Eye (tissue), 1 donor: ENCODE measurements at regions not wholly inside any gene's neighbourhood (a gene's known extent, or its start where the extent isn't known, plus 50 kb on each side); places are given as distances from the start of the nearest gene placed in this dataset.

Experiments
- DNase-seq: peaks from one replicate; pipeline ENCODE4 v3.0.0-alpha.2; 2015

DNA sequence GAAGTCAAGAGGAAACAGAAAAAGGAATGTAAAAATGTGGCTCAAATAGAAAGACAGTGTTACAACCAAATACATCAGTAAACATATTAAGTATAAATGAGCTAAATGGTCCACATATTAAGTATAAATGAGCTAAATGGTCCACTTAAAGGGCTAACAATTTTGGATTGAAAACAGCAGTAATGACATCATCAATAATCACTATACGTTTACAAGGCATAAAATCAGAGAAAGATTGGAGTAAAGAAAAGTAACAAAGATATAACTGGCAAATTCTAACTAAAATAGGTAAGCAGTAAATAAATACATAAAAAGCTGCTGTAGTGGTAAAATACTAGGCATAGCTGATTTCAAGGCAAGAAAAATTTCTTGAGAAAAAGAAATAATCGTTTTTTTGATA, 1298.4 kb upstream of the CELF2 start:
- DNase-seq, result no peak

DNA sequence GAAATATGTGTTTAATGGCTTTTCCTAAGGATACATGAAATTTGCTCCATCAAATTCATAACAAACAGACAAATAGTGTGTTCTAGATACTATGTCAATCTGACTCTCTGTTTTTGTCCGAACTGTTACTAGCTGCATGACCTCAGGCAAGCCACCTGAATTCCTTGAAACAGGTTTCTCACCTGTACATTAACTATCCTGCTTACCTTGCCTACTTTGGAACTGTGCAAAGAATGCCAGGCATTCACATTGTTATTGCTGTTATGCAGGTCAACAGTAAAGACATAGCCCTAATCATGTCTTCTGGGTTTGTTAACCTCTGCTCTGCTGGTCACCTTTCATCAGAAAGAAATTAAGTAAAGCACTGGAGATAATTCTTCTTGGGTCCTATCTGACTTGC, 1283.9 kb upstream of the CELF2 start:
- DNase-seq, result no peak

DNA sequence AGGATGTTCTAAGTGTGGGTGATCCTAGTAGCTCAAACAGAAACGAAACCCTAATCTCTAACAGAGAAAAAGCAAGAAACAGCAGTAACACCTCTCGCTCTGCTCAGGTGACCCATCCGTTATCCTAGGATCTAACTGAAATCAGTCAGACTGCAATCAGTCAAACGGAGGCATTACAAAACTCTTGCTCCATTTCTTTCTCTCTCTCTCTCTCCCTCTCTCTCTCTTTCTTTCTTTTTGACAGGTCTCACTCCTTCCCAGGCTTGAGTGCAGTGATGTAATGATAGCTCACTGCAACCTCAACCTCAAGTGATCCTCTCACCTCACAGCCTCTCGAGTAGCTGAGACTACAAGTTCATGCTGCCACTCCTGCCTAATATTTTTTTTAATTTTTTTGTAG, 1283.5 kb upstream of the CELF2 start:
- no peak for DNase-seq

DNA sequence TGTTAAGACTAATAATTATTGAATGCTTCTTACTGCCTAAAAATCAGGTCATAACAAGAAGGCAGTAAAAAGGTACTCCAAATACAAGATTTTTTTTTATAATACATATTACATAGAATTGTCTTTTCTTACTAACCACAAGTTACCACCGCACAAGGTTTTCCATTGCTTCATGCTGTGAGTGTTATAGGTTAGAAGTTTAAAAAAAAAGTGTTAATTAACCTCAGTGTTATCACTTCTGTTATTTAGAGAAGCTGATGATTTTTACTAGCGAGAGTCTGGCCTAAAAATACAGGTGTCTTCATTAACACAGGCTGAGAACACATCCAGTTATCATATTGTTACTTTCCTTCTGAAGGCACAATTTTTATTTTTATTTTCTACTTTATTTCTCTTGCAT, 1281.9 kb upstream of the CELF2 start:
- no peak for DNase-seq

DNA sequence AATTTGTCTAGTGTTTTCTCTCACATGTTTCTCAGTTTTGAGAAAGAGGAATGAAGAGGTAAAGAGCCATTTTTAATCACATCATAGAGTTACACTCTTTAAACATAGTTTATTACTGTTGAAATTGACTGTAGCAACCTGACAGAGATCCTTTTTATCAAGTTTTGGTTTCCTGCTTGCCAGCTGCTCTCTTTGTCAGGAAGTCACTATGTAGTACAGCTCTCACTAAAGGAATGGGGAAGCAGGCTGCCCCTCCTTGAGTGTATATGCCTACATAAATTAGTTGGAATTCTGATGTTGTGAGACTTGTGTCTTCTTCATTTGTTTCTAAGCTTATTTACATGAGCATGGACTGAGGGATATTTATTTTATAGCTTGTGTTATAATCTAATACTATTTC, 1274.0 kb upstream of the CELF2 start:
- DNase-seq, result no peak

DNA sequence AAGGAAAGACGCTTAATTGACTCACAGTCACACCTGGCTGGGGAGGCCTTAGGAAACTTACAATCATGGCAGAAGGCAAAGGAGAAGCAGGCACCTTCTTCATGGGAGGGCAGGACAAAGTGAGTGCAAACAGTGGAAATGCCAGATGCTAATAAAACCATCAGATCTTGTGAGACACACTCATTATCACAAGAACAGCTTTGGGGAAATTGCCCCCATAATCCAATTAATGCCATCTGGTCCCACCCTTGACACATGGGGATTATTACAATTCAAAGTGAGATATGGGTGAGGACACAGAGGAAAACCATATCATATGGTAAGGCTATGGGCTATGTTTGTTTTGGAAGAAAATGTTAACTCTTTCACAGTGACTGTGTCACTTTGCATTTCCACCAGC, 1272.5 kb upstream of the CELF2 start:
- DNase-seq, result peak; percentile 25

DNA sequence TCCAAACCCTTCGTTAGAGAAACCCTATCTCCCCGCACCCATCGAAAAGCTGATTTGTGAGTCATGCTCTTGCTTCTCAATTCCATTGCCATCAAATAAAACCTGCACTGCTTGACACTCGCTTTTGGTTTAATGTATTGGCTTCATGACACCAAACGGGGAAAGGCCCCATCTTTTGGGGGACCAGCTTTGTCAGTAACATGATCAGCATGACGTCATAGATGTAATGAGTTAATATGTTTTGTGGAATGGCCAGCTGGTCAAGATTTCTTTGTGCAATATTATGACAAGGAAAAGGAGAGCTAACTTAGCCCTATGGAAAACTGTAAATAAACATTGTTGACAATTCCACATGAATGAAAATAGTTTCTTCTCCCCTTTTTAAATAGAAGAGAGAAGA, 1260.5 kb upstream of the CELF2 start:
- DNase-seq, result no peak

DNA sequence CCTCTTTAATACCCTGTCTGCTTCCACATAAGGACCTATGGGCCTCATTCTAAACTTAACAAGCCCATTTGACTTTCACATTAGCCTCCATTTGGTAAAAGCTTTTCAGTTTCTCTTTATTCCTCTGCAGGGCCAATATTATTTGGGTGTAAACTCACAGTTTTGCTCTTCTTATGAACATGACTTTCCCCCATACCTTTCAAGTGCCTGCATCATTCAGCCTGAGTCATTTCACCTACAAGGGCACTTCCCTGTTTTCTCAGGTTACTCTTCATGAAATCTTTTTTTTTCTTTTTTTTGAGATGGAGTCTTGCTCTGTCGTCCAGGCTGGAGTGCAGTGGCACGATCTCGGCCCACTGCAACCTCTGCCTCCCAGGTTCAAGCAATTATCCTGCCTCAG, 1258.1 kb upstream of the CELF2 start:
- no peak for DNase-seq

DNA sequence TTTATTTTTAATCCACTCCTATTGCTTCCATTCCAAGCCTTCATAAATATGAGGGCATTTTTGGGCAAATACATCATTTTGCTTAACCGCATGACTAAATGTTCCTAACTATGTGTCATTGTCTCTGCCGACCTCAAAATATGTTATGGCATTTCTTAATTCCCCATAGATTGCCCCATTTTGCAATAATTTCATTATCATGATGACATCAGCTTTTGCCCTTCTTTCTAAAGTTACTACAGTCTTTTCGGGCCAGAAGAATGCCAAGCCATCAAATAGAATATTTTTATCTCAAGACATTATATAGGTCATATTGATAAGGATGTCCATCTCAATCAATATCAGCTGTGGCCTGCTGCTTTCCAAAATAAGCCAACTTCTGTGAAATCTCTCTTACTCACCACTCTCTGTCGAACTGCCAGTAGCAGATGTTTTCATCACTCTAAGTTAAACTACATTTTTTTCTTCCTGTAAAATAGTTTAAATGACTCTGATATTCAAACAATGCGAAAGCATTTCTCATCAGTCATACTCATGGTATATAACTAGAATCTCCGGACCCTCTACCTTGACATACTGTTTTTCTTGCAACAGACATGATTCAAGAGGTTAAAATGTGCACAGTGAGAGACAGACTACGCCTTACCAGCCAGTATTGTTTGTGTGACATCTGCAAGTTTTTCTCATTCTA, 1254.6 kb upstream of the CELF2 start:
- peak; percentile 22 for DNase-seq

DNA sequence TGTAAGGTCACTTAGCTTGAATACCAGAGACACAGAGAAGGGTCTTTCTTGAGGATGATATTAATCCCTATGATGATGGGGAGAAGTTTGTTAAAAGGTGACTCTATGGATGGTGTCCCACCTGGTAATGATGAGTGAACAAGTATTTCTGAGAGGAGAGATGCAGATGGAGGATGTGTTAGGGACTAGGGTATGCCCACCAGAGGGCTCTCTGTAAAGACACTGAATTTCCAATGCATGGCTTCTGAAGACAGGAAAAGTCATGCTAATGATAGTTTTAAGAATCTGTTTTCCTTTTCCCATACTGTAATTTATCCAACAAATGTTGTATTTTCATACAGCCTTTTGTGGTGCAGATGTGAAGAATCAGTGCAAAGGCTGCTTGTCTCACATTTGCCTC, 1250.9 kb upstream of the CELF2 start:
- no peak for DNase-seq

DNA sequence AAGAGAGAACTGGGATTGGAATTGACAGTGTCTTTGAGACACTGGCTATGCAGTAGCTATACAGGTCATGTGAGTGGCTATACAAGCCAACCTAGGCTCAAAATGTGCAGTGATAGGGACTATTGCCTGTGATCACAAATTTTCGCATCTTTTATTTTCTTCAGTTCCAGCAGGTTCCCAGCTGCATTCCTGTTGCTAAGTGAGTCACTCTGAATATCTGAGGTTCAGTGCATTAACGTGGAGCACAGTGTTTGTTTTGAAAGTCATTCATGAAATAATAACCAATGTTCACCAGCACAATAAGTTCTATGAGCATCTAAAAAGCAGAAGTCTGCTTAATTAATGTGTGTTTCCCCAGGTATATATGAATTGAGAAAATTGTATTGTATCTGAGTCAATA, 1236.0 kb upstream of the CELF2 start:
- DNase-seq, result no peak

DNA sequence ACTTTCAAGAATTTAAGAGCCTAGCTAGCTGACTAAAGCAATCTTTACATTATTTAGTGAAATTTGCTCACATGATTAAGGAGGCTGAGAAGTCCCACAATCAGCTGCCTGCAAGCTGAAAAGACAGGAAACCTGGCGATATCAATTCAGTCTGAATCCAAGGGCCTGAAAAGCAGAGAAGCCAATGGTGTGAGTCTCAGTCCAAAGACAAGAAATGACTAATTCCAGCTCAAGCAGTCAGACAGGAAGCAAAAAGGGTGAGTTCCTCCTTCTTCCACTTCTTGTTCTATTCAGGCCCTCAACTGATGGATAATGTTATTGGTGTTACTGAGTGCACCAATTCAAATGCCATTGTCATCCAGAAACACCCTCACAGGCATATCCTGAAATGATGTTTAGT, 1231.6 kb upstream of the CELF2 start:
- DNase-seq, result no peak

DNA sequence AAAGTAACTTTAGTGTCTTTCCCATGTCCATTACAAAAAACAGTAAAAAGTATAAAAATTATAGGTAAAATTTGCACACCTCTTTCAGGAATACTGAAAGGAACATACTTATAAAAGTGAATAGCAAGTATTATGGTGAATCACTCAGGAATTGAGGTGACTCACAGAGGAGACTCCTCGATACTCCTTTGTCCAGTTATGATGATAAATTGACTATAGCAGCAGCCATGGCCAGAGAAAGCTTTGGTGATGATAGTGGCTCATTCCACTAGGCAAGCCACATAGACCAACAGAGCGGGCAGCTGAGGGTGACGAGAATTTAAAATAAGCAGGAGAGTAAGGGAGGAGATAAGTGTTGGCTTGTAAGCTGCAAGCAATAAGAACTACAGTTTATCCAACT, 1231.1 kb upstream of the CELF2 start:
- no peak for DNase-seq

DNA sequence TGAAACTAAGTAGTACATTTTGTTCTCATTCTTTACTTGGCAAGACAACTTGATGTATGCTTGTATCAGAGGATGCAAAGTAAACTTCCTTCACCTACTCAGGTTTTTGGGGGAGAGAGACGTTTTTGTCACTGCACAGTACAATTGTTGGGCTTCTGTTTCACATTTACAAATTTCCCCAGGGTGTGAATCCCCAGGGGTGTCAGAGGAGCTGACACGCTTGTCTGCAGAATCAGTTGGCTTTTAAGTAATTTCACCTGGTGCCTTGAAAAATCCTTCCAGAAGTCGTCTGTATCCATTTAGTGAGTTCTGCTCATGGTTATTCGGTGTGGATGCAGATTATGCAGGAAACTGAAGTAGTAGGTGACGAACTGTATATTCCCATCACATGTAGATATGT, 1227.7 kb upstream of the CELF2 start:
- DNase-seq, result no peak

DNA sequence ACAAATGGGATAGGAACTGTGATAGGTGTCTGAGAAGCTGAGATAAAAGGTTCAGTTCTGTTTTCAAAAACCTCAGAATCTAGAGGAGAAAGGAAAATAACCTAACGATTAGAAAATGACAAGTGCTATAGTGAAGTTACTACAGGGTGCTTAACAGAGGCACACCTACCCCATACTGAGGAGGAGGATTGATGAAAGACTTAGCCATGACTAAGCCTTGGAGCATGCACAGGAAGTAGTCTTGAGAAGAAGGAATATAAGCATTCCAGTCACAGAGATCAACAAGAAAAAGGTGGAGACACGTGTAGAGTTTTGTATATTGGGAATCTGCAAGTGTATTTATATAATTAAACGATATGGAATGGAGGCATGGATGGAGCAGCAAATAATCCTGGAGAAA, 1225.5 kb upstream of the CELF2 start:
- DNase-seq, result no peak

DNA sequence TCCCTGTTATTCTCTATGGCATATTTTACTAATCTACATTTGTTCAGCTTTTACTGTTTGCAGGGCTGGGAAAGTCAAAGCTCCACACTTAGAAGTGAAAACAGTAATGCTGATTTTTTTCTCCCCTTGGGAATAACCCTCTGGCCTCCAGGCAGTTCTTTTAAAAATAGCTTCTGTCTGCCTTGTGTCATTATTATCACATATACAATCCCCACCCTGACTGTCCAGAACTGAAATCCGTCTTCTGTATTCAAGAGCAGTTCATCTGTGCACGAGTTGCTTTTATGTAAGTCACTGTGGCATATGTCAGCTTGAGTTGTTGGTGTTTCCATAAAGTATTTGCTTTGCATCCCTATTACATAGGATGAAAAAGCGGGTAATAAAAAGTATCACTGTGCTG, 1221.1 kb upstream of the CELF2 start:
- no peak for DNase-seq

DNA sequence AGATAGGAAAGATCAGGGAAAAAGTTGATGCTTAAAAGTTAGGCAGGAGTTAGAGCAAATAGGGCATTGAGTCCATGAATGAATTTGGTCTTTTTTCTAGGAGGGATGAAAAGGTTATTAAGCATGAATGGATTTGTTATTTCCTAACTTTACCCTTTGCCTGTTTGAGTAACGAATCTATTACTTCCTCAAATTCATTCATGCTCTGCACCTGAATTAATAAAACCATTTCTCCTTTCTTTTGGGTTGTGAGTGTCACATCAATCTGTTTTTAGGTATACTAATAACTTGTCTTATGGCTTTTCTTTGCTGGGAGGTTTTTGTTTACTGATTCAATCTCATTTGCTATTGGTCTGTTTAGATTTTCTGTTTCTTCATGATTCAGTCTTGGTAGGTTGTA, 1217.7 kb upstream of the CELF2 start:
- DNase-seq, result no peak

DNA sequence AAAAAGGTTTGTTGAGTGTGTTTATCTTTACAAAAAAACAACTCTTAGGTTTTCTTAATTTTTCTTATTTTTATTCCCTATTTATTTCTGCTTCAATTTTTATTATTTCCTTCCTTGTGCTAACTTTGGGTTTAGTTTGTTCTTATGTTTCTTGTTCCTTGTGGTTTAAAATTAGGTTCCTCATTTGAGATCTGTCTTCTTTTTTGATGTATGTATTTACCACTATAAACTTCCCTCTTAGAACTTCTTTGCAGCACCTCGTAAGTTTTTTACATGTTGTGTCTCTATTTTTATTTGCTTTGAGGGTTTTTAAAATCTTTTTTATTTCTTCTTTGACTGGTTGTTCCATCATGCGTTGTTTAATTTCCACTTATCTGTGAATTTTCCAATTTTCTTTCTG, 1217.1 kb upstream of the CELF2 start:
- DNase-seq, result no peak

DNA sequence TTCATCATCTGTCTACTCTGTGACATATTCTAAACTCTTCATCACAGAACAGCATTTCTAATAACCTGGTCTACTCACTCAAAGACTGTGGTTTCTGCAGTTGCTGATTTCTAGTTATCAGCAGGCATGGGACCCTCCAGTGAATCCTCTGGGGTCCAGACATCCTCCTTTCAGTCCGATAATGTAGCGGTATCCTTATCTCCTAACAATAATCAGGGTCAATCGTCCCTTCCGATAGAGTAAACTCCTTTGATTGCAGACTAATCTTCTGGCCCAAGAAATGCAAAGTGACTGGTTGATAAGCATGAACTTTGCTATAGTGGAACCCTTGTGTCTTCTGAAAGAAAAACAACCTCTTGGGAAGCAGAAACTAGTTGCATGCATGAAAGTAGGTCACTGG, 1209.8 kb upstream of the CELF2 start:
- no peak for DNase-seq

DNA sequence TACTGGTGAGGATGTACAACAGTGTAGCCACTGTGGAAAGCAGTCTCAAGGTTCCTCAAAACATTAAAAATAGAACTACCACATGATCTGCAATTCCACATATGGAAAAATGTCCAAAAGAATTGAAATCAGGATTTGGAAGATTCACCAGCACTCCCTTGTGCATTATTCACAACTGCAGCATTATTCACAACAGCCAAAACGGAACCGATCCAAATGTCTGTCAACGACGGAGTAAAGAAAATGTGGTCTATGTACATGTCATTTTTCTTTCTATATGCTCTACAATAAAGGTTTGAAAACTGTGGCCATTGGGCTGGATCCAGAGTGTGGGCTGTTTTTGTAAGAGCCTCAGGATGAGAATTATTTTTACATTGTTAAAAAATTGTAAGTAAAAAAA, 1206.1 kb upstream of the CELF2 start:
- DNase-seq, result no peak

DNA sequence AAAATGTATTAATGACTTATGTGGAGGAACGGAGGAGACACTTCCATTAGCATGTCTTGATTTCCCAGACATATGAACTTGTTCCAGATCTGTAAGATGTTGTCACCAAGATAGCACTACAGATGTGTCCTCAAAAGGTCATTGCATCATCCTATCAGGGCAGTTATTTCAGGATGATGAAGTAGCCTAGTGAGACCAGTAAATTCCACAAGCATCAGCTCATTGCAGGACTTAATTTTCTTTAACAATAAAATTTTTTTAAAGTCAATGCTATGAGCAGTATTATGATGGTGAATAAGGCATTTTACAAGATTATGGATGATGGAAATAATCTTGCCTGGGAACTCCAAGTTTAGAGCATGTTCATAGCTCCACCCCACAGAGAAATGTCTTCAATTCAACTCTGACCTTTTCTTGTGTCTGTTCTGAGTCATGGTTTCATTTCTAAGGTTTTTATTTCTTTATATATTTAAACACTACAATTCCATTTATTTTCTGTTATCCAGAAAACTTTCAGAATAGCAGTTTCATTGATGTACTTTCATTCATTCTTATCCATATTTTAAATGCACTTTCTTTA, 1203.3 kb upstream of the CELF2 start:
- DNase-seq, result no peak

DNA sequence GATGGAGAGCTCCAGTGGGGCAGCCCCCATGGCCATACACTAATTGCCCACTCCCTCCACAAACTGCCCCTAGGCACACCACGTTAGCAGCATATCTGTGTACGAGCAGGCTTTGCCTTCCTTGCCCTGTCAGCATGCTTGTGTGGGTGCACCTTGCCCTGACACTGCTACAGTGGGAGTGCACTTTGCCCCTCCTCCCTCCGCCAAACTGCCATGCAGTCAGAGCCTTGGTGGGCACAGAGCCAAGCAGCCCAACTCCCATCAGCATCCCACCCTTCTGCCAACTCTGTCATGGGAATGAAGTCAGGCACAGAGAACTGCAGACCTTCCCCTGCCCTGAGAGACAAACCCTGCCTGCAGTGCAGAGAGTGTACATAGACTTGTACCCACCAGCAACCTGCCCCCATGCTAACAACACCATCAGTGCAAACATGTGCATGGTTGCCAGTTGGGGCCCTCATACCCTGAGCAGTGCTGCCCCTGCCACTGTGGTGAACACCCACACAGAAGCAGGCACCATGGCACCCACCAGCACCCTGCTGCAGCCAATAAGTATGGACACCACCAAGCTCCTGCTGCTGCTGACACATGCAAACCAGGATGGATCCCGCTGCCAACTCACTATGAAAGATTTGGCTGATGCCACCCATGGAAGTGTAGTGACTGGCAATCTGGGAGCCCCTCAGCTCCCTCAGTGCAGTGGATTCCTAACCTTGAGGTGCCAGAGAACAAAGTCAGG, 1197.7 kb upstream of the CELF2 start:
- DNase-seq, result no peak

DNA sequence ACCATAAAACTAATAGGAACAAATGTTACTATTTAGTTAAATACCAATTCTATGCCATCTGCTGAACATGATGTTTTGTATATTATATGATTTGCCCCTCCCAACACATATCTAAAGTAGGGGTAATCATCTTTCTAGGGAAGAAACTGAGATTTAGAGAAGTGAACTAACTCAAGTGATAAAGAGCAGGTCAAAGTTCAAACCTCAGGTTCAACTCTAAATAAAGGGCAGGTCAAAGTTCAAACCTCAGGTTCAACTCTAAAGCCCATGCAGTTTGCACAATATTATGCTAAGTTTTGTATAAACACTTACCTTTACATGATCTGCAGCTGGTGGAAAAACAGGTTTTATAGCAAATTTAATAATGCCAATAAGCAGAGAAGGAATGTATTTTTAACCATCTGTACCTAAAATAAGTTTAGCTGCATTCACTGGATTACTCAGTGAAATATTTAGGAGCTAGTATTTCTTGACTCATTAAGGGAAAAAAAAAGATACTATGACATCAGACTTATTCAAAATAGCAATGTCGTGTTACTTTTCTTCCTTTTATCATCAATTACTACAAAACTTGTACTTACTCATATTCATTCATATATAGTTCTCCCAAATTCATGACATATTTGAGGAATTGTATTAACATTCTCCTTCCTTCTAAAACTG, 1194.3 kb upstream of the CELF2 start:
- no peak for DNase-seq

DNA sequence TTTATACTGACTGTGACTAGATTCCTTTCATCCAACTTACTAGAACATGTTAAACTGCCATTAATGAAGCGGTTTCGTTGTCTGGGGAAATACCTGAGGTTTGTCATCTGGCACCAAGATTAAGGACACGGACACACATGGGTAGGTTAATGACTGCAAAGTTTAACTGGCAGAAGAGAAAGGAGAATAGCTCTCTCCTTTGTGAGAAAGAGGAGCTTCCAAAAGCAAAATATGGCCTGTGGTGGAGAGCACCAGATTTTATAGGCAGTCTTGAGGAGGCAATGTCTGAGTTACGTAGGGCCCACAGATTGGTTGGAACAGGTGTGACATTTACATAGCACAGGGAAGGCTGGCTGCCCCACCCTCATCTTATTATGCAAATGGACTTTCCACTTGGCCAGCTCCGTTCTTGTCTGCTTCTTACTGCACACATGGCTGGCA, 1193.0 kb upstream of the CELF2 start:
- peak; percentile 7 for DNase-seq
